Activated CD4-positive, alpha-beta T cell treated with anti-CD3 and anti-CD28 coated beads, Interleukin-2, amount 50 U/mL, for 48 hours (primary cell): ENCODE measurements at regions not wholly inside any gene's neighbourhood (a gene's known extent, or its start where the extent isn't known, plus 50 kb on each side); places are given as distances from the start of the nearest gene placed in this dataset.

ENCODE experiments used
- DNase-seq, 2 experiments: peaks; one replicate each; pipeline ENCODE4 v3.0.0-alpha.2; 2020

- no peak for DNase-seq
Measured at GRCh38 chr9:113646946-113647914, 183.7 kb downstream of the RGS3 start.

DNA sequence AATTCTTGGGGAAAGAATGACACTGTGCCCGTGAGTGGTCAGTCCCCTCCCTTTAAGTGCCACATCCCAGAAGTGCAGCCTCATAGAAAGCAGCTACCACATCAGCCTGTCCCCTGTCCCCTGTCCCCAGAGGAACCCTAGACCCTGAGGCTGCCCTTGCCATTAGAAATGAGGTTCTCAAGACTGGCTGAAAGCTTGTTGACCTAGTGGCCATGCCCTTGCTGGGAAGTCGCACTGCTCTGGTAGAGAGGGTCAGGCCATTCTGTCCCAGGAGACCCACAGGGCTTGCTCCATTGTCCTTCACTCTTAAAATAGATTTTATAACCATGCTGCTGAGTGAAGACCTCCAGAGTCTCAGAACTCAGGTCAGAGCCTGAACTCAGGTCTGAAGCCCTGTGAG, 184.5 kb downstream of the RGS3 start:
- no peak for DNase-seq

DNA sequence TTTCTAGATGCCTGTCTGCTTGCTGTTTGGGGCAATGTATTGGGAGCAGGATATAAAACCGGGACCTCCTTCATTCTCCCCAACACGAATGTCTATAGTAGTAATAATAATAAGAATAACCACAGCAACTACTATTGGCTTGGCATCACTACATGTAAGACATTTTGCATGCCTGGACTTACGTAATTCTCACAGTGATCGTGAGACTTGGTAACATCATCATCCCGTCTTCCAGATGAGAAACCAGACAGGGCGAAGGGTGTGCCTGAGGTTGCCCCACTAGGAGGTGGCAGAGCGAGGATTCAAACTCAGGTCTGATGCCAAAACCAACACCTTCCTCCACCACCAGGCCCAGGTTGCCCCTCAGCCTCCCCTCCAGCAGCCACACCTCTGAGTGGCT, 185.1 kb downstream of the RGS3 start:
- no peak for DNase-seq

- no peak for DNase-seq
Measured at GRCh38 chr9:113649054-113649453, 185.5 kb downstream of the RGS3 start.

GRCh38 chr9:113649855-113650206, 186.3 kb downstream of the RGS3 start:
- DNase-seq: no peak

DNA sequence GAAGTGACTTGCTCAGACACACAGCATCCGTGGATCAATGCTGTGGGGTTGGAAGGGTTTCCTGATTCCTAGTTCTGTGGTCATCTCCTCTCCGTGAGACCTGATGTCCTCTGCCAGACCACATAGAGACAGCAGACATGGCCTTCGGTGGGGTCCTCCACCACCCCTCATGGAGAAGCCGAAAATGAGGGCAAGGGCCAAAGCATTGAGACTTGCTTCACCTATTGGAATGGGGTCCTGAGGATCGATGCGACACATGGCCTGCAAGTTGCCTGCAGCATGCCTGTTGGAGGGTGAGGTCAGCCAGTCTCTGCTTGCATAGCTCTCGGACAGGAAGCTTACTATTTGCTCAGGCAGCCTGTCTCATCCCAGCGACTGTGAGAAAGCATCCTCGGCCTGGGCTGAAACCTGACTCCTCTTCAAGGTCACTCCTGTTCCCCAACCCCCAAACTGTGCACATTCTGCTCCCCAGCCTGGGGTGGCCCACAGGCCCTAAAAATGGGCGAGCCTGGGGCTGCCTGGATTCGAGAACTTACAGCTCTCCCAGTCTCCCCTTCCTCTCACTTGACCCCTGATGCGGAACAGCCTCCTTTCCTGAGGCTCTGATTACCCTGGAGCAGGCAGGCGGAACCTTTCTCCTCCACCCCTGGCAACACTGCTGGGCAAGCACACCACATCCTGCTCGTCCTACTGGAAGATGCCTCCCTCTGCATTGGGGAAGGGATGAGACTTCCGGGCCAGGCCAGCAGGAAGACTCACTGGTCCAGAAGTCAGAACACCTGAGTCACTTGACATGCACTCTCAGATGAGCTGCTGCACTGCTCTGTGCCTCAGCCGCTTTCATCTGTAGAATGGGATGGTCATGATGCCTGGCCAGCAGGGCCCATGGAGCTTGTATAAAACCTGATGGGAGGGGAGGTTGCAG, 186.9 kb downstream of the RGS3 start:
- DNase-seq: no peak

- DNase-seq: no peak
Measured at GRCh38 chr9:113651896-113652295, 188.4 kb downstream of the RGS3 start.

DNA sequence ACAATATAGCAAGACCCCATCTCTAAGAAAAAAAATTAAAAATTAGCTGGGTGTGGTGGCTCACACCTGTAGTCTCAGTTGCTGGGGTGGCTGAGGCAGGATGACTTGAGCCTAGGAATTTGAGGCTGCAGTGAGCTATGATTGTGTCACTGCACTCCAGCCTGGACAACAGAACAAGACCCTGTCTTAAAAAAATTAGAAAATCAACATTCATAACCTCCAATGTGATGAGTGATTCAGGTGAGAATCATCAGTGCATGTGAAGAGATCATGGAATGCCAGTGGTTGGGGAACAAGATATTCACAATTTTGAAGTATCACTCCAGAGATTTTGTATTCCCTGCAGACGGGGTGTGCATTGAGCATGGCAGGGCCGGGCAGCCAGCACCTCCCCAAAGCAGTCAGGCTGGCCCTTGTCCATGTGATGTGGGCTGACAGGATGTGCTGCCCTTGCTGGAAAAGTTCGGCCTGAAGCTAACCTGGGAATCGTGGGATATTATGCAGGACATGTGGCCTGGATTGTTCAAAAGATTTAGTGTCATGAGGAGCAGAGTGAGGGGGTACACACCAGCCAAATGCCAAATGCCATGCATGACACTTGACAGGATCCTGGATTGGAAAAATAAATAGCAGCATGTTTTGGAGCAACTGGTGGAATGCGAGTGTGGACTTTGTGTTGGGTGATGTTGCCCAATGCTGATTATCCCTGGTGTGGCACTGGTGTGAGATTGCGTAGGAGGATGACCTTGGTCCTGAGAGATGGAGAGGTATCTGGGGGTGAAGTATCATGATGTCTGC, 189.0 kb downstream of the RGS3 start:
- no peak for DNase-seq

DNA sequence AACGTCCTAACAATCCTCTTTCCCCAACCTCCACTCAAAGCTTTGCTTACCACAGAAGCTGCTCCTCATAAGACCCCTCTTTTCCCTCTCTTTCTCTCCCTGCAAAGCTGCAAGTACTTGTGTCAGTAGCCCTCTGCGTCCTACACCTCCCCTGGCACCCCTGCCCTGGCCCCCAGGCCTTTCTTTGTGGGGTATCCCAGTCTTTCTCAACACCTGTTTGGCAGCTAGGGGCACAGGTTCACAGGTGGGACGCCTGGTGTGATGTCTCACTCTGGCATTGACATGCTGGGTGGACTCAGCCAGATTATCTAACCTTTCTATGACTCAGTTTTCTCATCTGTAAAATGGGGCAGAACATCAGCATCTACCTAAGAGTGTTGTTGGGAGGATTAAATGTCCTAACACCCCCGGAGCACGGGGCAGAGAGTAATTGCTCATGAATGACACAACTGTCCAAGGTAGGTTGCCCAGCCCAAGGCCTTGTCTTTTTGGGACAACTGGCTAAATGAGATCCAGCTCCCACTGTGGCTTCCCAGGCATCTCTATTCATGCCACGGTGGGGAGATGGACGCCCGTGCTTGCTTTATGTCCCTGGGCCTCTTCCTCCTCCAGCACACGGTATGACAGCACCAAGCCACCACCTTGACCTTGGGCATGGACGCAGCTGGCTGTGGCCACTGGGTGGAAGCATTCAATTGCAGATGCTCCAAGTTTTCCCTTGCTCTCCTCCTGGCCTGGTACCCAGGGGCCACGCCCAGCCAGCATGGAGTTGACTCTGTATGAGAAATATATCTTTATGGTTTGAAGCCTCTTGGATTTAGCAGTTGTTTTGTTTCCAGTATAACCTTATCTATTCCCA, 190.4 kb downstream of the RGS3 start:
- DNase-seq: no peak

DNA sequence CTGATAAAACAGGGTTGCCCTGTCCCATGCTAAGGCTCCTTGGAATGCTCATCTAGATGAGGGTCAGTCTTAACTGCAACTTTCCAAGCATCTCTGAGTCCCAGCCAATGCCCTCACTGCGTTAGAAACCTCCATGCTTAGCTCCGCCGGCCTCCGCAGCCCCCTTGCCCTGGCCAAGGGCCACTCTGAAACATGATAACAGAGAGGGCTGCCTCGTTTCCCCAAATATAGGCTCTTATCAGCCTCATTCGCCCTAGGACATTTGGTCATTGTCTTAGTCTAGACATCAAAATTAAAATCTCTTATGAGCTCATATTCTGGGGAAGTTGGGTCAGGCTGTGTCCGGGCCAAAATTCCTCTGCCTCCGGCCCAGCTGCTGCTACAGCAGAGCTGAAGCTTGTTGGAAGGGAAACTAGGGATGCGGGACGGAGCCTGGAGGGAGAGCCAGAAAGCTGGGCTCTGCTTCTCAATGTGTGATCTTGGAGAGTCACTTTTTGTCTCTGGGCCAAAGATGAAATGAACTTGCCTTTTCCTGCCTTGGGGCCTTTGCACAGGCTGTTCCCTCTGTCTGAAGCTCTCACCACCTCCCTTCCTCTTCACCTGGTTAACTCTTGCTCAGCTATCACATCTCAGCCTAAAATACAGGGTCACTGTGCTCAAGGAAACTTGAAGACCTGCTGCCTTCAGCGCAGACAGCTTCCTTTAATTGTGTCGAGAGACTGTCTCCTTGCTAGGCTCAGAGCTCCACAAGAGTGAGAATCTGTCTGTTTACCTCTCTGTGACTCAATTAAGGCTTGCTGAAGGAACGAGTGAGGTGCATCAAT, 191.3 kb downstream of the RGS3 start:
- DNase-seq: no peak

DNA sequence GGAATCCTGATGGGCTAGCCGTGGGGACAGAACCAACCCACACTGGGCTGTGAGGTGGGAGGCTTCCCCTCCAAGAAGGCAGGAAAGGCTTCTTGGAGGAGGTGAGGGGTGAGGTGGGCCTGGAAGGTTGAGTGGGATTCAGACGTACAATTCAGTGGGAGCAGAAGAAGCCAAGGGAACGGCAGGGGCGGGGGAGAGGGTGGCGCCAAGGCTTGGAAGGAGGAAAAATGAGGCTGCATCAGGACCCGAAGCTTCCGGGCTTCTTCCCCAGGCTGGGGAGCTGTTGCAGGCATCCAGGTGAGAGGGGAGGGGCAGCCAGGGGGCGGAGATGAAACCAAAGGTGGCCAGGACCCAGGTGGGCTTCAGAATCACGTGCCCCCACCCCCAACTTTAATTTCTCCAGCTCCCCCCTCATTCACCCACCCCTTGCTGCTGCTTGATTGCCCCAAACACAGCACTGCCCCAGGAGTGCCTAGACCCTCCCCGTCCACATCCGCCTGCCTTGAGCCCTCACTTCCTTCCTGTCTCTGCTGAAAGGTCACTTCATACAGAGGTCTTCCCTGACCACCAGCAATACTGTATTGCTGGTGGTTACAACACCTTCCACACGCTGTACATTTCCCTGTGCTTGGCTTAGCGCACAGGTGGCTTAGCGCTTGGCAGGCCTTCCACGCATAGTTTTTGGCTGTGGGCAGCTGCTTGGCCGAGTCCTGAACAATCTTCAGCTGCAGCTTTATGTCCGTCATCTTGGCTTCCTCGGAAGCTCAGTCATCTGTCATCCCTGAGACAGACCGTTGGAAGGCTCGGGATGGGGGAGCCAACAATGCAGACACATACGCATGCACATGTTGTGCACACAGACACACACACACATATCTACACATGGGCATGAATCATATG, 193.5 kb downstream of the RGS3 start:
- no peak for DNase-seq

GRCh38 chr9:113657765-113658544, 194.4 kb downstream of the RGS3 start:
- peak; percentile 87 to 90 for DNase-seq

DNA sequence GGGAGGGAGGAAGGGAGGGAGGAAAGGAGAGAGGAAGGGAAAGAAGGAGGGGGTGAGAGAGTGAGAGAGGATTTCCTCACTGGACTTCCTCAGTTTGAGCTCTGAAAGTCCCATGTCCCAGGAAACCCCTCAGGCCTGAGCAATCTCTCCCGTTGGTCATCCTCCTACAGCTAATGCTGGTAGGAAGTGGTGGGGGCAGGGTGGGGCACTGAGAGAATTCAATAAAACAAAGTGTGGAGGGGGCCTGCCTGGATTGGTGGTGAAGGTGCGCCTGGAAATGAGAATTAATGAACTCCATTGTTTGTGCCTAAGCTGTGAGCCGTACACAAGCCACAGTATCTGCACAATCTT, 195.0 kb downstream of the RGS3 start:
- no peak for DNase-seq

DNA sequence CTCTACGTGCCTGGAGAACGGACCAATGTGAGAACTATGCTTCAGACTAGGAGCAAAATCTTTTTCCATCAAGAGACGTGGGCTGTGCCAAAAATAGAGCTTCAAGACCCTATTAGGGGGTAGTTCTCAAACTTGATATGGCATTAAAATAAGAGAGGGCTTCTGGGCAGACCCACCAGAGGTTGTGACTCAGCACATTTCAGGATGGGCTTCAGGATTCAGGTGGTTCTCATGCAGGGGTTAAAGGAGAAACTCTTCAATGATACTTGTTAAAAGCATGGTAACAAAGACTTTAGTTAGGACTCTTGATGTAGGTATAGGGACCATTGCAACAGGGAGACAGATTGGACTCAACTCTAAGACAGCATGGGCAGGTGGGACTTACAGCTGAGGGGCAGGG, 195.5 kb downstream of the RGS3 start:
- DNase-seq: no peak

GRCh38 chr9:113659740-113660139, 196.2 kb downstream of the RGS3 start:
- DNase-seq: no peak

DNA sequence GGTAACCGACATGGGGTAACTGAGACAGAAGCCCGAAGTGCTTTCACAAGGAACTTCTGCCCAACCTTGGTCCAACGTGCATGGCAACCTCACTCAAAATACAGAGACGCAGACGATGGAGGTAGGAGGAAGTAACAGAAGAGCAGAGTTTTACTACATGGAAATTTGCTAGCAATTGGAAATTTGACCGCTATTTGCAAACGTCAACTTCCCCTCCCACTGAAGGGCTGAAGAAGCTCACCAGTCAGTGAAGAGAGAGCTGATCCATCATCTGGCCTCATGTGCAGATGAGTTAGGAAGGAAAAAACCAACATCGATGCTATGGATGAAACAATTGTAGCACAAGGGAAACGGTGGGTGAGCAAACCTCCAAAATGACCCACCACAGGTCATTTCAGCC, 196.7 kb downstream of the RGS3 start:
- DNase-seq: no peak

DNA sequence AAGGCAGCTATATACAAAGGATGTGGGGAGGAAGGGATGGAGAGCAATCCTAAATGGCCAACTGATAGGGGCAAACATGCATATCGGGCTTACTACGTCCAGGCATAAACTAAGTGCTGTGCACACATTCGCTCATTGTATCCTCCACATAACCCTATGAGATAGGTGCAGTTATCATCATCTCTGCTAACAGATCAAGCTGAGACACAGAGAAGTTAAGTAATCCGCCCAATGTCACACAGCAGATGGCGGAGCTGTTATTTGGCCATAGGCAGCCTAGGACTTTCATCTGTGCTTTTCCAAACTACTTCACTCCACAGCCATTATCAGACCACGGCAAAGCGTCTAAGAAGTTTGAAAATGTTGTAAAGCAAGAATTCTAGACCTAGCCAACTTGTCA, 197.5 kb downstream of the RGS3 start:
- DNase-seq: no peak

- DNase-seq: no peak
Measured at GRCh38 chr9:113664181-113664875, 200.8 kb downstream of the RGS3 start.

DNA sequence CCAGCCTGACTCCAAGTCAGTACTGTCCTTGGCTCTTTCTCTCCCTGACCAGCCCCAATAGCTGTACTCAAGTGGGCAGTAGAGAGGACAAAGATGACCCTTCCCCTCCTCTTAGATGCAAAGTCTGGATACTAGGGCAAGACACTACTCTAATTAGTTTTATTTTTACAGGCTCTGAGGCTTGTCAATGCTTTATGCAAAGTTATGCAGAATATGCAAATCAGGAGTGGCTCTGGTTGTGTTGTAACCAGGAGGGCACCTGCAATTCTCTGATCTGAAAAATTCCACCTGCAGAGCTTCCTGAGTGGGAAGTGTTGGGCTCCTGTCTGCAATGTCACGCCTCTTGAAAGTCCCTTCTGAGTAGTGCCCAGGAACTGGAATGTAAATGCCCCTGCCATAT, 201.5 kb downstream of the RGS3 start:
- DNase-seq: no peak
